NCI-H510A treated with DMSO at 0.1 percent for 48 hours (cell line): ENCODE measurements at regions not wholly inside any gene's neighbourhood (a gene's known extent, or its start where the extent isn't known, plus 50 kb on each side); places are given as distances from the start of the nearest gene placed in this dataset.

Source experiments
- DNase-seq: peaks from one replicate; lab custom pipeline; 2025; lab: John Stamatoyannopoulos, UW

GRCh38 chr2:160920061-160920460 lies 240.2 kb upstream of the TANK start:
- DNase-seq, result no peak

DNA sequence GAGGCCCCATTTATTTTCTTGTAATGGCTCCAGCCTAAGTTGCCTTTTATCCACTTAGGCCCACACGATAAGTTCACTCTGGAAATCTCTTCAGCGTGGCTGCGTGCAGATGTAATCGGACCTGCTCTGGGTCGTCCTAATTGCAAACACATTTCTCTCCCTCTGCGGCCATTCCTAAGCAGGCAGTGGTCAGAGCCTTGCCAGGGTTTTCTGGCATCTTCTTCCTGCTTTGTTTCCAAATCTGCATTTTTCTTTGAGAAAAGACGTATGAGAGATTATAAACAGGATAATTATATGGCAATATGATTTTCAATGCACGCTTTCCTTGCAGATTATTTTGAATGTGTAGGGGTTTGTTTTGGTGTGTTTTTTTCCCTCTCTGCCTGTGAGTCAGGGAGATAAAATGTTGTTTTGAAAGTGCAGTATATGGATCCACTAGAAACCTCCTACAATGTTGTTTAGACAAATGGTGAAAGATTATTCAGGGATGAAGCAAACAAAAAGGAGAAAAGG lies 239.4 kb upstream of the TANK start:
- no peak for DNase-seq

DNA sequence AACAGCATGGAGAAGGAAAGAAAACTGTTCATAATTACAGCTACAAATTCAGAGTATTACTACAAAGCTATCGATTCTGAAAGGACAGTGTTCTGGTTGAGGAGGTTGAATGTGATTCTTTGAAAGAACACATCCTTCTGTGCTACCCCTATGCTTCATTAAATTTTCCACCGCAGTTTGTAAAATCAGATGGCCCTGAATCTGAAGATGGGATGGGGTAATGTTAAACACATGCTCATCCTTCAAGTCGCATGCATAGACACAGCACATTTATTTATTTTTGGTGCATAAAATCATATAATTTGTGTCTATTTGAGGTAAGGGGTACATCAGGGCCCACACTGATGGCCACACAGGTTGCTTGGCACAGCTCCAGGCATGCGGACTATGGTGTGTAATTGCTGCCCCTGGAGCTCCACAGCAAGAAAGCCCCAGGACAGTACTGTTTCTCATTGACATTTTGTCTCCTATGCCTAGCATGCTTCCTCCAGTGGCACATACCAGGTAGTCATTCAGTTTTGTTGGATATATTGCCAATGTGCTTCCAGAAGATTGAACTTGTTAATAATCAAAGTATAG lies 238.8 kb upstream of the TANK start:
- no peak for DNase-seq

DNA sequence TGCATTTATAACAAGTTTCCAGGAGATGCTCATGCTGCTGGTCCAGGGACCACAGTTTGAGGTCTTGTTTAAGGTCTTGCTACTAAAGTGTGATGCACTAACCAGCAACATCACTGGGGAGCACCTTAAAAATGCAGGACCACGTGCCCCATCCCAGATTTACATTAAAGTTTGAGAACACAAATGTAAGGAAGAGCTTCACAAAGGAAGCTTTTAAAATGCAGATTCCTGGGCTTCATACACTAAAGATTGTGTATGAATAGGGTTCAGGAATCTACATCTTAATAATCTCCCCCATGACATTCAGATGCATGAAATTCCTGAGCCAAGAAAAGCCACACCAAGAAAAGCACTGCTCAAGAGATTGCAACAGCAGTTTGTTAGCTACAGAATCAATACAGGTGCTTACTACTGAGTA lies 235.3 kb upstream of the TANK start:
- no peak for DNase-seq

- no peak for DNase-seq
Measured at GRCh38 chr2:160925956-160926355, 234.3 kb upstream of the TANK start.

DNA sequence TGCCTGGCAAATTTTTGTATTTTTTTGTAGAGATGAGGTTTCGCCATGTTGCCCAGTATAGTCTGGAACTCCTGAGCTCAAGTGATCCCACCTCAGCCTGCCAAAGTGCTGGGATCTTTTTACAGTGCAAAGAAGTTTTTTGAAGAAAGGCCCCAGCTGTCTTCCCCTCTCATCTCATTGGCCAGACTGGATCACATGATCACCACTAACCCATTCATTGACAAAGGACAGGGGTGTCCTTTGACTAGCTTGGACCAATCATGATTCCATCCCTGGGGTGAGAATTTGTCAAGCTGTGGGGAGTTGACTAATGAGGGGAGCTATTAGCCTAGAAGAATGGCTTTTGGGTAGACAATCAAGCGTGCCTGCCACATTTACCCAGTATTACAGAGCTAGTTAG lies 232.9 kb upstream of the TANK start:
- DNase-seq, result no peak

DNA sequence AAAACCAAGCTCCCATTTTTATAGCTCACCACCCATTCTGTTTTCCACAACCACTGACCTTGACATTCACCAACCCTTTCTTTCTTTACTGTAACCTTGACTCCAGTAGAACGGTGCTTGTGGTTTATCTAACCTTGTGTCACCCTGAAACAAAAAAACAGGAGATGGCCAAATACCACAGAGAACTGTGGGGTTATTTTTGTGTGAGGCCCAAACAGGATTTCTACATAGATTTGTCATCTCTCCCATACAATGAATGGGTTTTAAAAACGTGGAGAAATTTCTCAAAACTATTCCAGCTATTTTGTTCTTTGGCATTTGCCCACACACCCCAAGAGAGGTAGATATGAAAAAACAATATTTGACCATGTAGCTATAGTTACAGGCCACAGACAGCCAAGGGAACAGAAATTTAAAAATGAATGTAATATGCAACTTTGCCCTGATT lies 231.3 kb upstream of the TANK start:
- no peak for DNase-seq

DNA sequence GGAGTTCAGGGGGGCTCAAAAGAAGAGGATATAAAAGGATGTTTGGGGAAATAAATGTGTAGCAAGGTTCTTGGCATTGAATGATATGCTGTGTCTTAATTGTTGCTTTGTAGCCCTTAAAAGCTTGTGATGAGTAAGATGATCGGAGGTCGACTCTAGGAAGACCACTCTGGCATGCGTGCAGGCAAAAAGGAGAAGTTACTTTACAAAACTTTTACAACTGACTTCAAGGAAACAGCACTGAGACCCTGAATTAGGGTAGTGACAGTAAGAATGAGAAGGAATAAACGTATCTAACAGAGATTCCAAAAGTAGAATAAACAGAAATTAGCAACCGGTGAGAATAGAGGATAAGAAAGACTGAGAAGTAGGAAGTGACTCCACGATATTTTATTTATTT lies 228.7 kb upstream of the TANK start:
- DNase-seq, result no peak

- DNase-seq, result no peak
Measured at GRCh38 chr2:160932960-160933359, 227.3 kb upstream of the TANK start.

GRCh38 chr2:160934263-160934662 lies 226.0 kb upstream of the TANK start:
- DNase-seq, result no peak

GRCh38 chr2:160934991-160935390 lies 225.2 kb upstream of the TANK start:
- no peak for DNase-seq

DNA sequence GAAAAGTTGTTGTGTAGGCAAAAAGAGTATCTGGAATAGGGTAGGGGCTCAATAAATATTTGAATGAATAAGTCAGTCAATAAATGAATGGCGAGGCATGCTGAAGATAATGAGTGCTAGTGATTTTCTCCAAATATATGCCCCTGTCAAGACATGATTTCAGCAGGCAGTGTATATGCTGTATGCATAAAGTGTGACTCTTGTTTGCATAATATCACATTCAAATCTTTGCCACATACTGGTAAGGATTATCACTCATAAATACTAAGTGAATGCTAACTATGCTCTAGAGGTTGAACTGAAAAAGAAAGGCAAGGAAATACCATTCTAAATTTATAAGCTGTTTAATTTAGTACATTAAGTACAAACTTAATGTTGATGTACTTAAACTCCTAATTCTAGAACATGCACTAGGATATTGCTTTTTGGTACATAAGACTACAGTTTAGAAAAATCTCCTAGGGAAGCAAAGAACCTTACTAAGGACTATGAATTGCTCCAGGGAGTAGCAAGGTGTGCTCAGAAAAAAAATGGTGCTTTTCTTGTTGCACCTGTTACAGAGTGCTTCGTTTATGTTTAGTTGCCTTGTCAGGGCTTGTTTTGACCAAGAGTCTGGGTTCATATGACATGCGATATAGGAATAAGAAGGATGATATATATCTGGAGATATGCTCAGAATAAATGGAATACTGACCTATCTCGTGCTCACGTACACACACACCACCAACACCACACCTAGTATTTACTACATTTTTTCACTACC lies 224.0 kb upstream of the TANK start:
- DNase-seq, result no peak

DNA sequence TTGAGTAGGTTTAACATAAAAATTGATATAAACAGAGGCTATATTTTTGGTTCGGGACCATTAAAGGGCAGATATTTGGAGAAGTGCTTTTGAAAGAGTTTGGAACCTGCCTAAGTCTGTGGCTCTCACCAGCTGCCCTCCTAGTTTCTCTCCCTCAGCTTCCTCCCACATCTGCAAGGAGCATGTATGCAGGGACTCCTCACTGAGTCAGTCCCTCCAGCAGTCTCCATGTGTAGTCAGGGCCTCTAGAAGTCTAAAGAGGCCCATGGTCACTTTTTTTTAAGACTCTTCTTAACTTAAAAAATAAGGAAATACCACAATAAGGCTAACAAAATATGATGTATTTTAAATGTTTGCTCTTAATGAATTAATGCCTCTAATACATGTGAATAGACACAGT lies 220.0 kb upstream of the TANK start:
- DNase-seq, result no peak

DNA sequence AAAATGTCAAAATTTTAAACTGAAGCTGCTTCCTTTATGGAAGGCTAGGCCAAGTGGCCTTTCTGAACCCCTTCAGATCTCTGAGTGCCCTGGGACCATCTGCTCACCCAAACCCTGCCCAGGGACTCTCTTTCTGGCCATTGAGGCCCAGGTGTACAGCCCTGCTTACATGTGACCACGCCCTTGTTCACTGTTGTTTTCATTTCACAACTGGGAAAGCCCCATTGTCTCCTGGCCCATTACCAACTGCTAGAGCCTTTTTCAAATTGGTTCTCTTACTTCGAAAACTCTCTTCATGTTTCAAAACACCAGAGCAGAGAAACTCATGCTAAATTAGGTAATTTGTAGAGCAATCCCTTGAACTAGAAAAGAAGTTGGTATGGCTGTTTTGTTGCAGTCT lies 219.5 kb upstream of the TANK start:
- DNase-seq, result no peak

DNA sequence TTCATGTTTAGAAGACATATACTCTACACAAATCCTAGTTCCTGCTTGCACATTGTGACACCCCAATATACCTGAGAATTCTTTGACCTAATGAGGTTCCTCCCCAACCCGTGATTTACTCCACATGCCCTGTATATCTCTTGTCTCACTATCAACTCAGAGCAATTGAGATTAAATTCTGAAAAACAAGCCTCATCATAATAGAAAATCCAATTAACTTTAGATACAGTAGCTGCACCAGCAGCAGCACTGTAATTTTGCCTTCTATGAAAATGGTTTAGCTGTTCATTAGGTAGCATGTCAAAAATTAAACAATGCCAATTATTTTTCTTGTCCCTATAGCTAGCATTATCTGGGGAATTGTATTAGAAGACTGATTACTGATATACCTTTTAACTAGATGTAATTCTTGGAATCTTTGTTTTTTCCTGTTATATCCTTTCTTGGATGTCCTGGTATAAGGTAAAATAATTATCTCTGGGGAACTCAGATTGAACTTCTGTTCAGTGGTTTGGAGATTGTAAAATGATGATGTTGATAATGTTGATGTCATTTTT lies 218.9 kb upstream of the TANK start:
- DNase-seq, result no peak

GRCh38 chr2:160942476-160943142 lies 217.6 kb upstream of the TANK start:
- no peak for DNase-seq

- no peak for DNase-seq
Measured at GRCh38 chr2:160943414-160943813, 216.8 kb upstream of the TANK start.

- DNase-seq, result no peak
Measured at GRCh38 chr2:160952464-160953254, 207.6 kb upstream of the TANK start.

DNA sequence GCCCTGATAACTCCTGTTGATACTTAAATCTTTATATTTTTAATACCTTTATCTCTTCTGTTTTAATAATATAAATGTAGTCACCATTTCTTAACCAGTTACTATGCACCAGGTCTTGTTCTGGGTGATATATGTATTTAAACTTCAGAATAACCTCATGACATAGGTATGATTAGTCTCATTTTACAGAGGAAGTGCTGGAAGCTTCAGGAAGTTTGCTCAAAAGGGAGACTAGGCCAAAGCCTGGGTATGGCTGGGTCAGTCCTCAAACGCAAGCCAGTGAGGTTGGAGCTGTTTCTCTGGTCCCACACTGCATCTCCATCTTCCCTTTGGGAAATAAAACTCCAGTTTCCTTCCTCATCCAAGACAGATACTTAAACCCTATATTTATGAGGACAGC lies 204.7 kb upstream of the TANK start:
- no peak for DNase-seq

- DNase-seq, result no peak
Measured at GRCh38 chr2:160956243-160956802, 203.9 kb upstream of the TANK start.

DNA sequence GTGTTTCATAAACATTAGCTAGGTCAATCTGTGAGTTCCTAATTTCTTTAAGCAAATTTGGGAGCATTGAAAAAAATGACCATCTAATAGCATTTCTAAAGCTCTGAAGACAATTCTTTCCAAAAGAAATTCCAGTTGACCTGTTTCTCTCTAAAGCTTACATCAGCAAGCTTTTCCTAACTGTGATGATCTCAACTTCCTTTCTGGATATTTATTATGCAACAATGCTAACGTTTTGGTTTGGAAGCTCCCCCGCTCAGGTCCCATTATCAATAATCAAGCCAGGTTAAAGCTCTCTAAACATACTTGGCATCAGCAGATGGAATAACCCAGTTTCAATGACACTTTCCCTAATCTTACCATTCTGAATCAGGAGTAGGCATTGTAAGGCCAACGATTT lies 196.3 kb upstream of the TANK start:
- no peak for DNase-seq

- DNase-seq, result no peak
Measured at GRCh38 chr2:160967523-160967922, 192.7 kb upstream of the TANK start.
